HG03439 (cell line): ENCODE measurements at regions not wholly inside any gene's neighbourhood (a gene's known extent, or its start where the extent isn't known, plus 50 kb on each side); places are given as distances from the start of the nearest gene placed in this dataset.
A peak's percentile ranks its signal among the peaks of the same experiment; 100 is the strongest.
"Not testable (repeated sequence)": the region's sequence is repeated elsewhere in the genome, so short reads cannot be mapped to it uniquely, and the experiment has no call there.

Source experiments
- ATAC-seq: cut with Tn5 transposase; IDR thresholded peaks from one replicate; pipeline ENCODE4 v1.9.1; 2021; ENCODE audit warnings: mild to moderate bottlenecking, moderate library complexity; ENCODE audit not compliant: unreplicated experiment

- ATAC-seq, result no peak
These were observed 51.2 kb upstream of the MEX3C start for GRCh38 chr18:51248685-51249084.

DNA sequence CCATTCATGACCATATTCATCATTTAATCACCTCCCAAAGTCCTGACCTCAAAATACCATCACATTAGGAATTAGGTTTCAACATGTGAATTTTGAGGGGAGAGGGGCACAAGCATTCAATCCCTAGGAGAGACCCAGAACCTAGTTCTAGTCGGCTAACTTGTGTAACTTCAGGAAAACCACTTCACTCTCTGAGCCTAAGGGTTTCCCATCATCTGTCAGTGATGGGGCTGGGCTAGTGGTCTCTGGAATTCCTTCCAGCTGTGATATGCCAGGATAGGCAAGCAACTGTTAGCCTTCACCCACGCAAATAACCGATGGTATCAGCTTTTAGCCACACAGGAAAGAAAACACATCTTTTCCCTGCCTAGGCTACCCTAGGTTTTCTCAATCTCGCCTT, 52.5 kb upstream of the MEX3C start:
- no peak for ATAC-seq

- ATAC-seq, result no peak
These were observed 53.1 kb upstream of the MEX3C start for GRCh38 chr18:51250458-51251024.

DNA sequence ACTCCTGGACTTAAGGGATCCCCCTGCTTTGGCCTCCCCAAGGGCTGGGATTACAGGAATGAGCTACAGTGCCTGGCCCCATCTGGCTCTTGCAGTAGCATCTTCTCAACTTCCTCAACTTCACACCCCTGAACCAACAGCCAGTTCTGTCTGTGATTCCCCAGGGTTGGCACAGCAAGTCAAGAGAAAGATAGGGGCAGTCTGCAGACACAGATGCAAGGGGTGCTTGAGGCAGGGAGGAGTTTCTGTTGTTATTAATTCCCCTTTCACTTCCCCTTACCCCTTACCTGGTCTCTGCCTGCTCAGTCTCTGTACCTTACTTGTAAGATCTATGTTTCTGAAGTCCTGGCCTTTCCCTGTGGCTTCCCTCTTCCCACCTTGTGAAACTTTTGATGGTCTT, 54.1 kb upstream of the MEX3C start:
- peak; percentile 98 for ATAC-seq

- ATAC-seq, result no peak
These were observed 56.0 kb upstream of the MEX3C start for GRCh38 chr18:51253476-51253875.

GRCh38 chr18:51255693-51256092, 58.2 kb upstream of the MEX3C start:
- no peak for ATAC-seq

DNA sequence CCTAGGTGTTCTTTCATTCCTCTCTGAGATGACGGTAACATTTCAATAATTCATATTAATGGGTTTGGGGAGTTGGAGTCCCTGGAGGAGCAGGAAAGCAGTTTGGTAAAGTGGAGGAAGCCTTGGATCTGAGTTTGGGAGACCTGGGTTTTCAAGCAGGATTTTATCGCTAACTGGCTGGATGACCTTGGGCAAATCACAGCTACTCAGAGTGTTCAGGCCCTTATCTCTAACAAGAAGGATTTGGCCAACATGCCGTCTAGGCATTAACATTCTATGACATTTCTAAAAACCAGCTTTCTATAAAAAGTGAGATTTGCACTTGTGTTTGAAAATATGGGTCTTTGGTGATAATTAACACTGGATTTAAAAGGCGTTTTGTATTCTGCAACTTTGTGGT, 59.7 kb upstream of the MEX3C start:
- ATAC-seq, result no peak

DNA sequence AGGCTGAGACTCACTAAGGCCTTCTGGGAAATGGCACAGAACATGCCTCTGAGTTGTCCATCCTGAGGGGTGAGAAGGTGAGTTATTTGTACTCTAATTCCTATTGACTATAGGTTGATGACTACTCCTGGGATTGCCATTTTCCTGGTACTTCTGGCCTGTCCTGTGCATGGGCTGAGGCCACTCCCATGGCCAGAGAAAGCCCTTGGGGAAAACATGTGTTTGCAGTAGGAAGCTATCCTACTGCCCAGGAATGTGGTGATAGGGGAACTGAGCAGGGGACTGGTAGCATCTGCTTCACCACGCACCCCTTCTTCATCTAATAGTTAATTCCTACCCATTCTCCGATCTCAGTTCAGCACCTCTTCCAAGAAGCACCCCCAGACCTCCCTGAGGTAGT, 62.6 kb upstream of the MEX3C start:
- no peak for ATAC-seq

DNA sequence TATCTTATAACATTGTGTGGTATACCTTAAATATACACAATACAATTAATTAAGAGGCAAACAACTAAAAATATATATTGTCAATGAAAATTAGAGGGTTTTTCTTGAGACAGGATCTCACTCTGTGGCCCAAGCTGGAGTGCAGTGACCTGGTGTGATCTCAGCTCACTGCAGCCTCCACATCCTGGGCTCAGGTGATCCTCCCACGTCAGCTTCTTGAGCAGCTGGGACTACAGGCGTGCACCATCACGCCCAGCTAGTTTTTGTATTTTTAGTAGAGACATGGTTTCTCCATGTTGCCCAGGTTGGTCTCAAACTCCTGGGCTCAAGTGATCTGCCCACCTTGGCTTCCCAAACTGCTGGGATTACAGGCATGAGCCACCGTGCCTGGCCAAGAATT, 68.6 kb upstream of the MEX3C start:
- ATAC-seq, result not testable (repeated sequence)

- no peak for ATAC-seq
These were observed 69.3 kb upstream of the MEX3C start for GRCh38 chr18:51266773-51267172.

- no peak for ATAC-seq
These were observed 76.0 kb upstream of the MEX3C start for GRCh38 chr18:51273437-51273836.

- ATAC-seq, result no peak
These were observed 78.4 kb upstream of the MEX3C start for GRCh38 chr18:51275712-51276476.

GRCh38 chr18:51278045-51278649, 80.7 kb upstream of the MEX3C start:
- ATAC-seq, result no peak

DNA sequence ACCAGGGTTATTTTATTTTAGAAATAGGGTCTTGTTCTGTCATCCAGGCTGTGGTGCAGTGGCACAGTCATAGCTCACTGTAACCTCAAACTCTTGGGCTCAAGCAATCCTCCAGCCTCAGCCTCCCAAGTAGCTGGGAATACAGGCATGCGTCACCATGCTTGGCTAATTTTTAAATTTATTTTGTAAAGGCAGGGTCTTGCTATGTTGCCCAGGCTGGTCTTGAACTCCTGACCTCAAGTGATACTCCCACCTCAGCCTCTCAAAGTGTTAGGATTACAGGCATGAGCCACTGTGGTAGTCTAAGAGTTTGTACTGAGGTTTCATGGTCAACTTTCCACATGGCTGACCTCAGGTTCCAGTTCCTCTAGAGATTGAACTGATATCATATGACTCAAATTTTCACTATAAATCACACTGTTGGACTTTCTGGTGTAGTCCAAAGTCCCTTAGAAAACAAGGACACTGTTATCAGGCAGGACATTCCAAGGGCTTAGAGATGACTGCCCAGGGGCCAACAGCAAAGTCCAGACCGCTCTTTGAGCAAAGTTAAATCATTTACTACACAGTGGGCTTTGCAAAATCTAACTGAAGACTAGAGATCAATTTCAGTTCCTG, 82.0 kb upstream of the MEX3C start:
- ATAC-seq, result no peak

DNA sequence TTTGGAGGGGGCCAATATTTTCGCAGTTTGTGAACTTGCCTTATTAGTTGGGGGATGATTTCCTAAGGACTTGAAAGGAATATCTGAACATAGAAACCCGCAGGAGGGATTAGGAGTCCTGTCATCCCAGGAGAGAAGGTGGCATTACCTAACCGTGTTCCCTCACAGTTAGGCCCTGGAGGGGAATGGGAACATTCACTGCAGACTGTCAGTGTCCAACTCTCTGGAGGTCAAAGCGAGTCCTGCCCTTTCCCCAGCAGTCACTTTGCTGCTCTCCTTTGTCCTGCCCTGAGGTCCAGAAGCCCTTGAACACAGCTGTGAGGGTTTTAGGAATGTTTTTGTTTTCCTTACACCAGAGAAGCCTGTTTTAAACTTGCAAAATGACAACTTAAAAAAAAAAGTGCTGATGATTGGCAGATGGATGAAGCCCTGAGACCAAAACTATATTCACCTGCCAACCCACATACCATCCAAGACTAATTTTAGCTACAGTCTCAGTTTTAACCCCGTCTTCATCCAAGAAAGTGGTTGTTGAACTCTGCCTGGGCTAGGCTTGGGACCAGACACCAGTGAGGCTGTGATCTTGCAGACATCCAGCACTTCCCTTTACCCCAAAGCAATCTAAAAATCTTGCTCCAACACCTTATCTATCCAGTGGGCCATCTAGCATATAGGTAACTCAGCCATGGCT, 90.5 kb upstream of the MEX3C start:
- ATAC-seq, result no peak

DNA sequence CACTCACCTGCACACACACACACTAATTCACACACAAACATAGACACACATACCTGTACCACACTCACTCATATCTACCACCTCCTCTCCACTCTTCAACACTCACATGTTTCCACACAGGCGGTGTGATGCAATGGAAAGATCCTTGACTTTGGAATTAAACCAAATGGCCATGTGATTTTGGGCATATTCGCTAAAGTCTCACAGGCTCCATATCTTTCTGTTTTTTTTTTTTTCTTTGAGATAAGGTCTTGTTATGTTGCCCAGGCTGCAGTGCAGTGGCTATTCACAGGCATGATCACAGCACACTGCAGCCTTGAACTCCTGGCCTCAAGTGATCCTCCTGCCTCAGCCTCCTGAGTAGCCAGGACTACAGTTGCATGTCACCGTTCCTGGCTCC, 91.1 kb upstream of the MEX3C start:
- ATAC-seq, result no peak

GRCh38 chr18:51290860-51291259, 93.4 kb upstream of the MEX3C start:
- no peak for ATAC-seq

GRCh38 chr18:51300912-51301311, 103.4 kb upstream of the MEX3C start:
- ATAC-seq, result no peak

DNA sequence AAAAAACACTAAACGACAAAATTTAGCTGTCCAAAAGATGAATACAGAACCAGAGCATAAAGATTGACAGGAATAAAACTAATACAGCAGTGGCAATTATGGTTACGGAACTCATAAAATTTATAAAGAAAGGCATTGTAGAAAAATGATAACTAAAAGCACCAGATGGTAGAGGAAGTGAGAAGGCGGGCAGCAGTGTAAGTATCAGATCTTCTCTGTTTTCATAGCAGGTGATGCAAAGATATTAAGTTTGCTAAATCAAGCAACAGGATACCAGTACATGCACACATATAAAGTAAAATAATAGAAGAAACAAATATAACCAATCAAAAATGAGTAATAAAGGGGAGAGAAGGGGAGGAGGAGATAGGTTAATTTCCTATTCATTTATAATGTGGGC, 103.9 kb upstream of the MEX3C start:
- ATAC-seq, result no peak

GRCh38 chr18:51316677-51317076, 119.2 kb upstream of the MEX3C start:
- ATAC-seq, result no peak

- no peak for ATAC-seq
These were observed 124.2 kb upstream of the MEX3C start for GRCh38 chr18:51321696-51322095.
